HCT116 (cell line): ENCODE measurements at regions not wholly inside any gene's neighbourhood (a gene's known extent, or its start where the extent isn't known, plus 50 kb on each side); places are given as distances from the start of the nearest gene placed in this dataset.

Experiments used
- ATAC-seq: fragments of 200-7000 bp; cut with Tn5 transposase; 2 replicates; pipeline ENCODE4 v1.9.1; 2020; ENCODE audit warnings: mild to moderate bottlenecking, moderate library complexity
- BruUV-seq: library from RNA; stranded (reverse); fragments of 400-500 nt; replicated peaks from 2 replicates; lab custom pipeline; 2021; lab: Mats Ljungman, UMichigan
- CTCF ChIA-PET: fragments of 300-600 bp; sonication (Branson Sonifier 250); formaldehyde crosslinking; loops from one replicate; lab custom pipeline; 2021; ENCODE audit warnings: antibody characterized with exemption; lab: Charles Lee
- POLR2A ChIA-PET: fragments of 300-600, 350-600 bp; sonication (Branson Sonifier 250); formaldehyde crosslinking; loops from one replicate; lab custom pipeline; 2021; ENCODE audit warnings: antibody characterized with exemption; lab: Charles Lee
- RAD21 ChIA-PET, 2 experiments: fragments of 300-600 bp; sonication (Branson Sonifier 250); formaldehyde crosslinking; loops; one replicate each; lab custom pipeline; 2023; ENCODE audit warnings: low total read pairs in 2 of 2; ENCODE audit not compliant: uncharacterized antibody in 2 of 2, unreplicated experiment in 2 of 2, low non-redundant PET in 1 of 2; lab: Charles Lee
- DNase-seq: peaks from one replicate; pipeline ENCODE4 v3.0.0-alpha.2; 2010; ENCODE audit warnings: low read depth, low spot score
- H2AFZ ChIP-seq: fragments of 200-600 bp; shearing (Covaris generic), sonication (generic); 2 replicates; pipeline ENCODE4 v1.6.1; 2017; ENCODE audit warnings: low read depth, mixed run types, mixed read lengths, antibody characterized with exemption, low read length; ENCODE audit not compliant: poor library complexity, severe bottlenecking
- H3K27ac ChIP-seq: 2 replicates; pipeline ENCODE4 v1.5.1; 2012; ENCODE audit warnings: low read depth, low read length
- H3K27me3 ChIP-seq: fragments of 200-600 bp; sonication (generic); 2 replicates; pipeline ENCODE4 v1.6.1; 2016; ENCODE audit warnings: mixed run types, low read length, mixed read lengths; ENCODE audit not compliant: insufficient read depth
- H3K36me3 ChIP-seq, 2 experiments: fragments of 200-500 bp in 1 of 2; fragments of 200-600 bp in 1 of 2; sonication (Bioruptor generic) in 1 of 2; sonication (generic) in 1 of 2; 2 replicates each; pipeline versions ENCODE4 v1.5.1 to v1.6.1; 2014 to 2016; ENCODE audit warnings: low read length in 2 of 2, inconsistent platforms in 1 of 2, mixed read lengths in 1 of 2, mixed run types in 1 of 2; ENCODE audit not compliant: insufficient read depth in 2 of 2, control insufficient read depth in 1 of 2
- H3K4me1 ChIP-seq, 2 experiments: fragments of 200-600 bp in 1 of 2; sonication (generic) in 1 of 2; 2 replicates each; pipeline versions ENCODE4 v1.5.1 to v1.6.1; 2012 to 2017; ENCODE audit warnings: low read length in 2 of 2, inconsistent platforms in 1 of 2, mild to moderate bottlenecking in 1 of 2, mixed read lengths in 1 of 2, mixed run types in 1 of 2, moderate library complexity in 1 of 2; ENCODE audit not compliant: insufficient read depth in 2 of 2, control insufficient read depth in 1 of 2
- H3K4me2 ChIP-seq: fragments of 200-600 bp; sonication (generic); 2 replicates; pipeline ENCODE4 v1.6.1; 2017; ENCODE audit warnings: mixed run types, low read length, mixed read lengths
- H3K4me3 ChIP-seq, 2 experiments: fragments of 200-600 bp in 1 of 2; sonication (generic) in 1 of 2; replicated peaks in 1 of 2; 2 replicates each; pipeline ENCODE4 v1.5.1; 2011 to 2016; ENCODE audit warnings: low read length in 2 of 2, control low read depth in 1 of 2, low read depth in 1 of 2, mild to moderate bottlenecking in 1 of 2, mixed read lengths in 1 of 2, mixed run types in 1 of 2
- H3K79me2 ChIP-seq: fragments of 200-600 bp; sonication (generic); 2 replicates; pipeline ENCODE4 v1.6.1; 2017; ENCODE audit warnings: mild to moderate bottlenecking, mixed run types, low read length, moderate library complexity, mixed read lengths; ENCODE audit not compliant: insufficient read depth
- H3K9ac ChIP-seq: fragments of 200-600 bp; sonication (generic); 2 replicates; pipeline ENCODE4 v1.6.1; 2016; ENCODE audit warnings: low read length, mixed read lengths
- H3K9me2 ChIP-seq: fragments of 200-600 bp; sonication (generic), shearing (Covaris generic); 2 replicates; pipeline ENCODE4 v1.6.1; 2017; ENCODE audit warnings: mixed run types, mild to moderate bottlenecking, moderate library complexity; ENCODE audit not compliant: insufficient read depth
- H3K9me3 ChIP-seq, 2 experiments: fragments of 200-500 bp in 1 of 2; fragments of 200-600 bp in 1 of 2; sonication (Bioruptor generic) in 1 of 2; sonication (generic) in 1 of 2; 2 replicates each; pipeline ENCODE4 v1.6.1; 2014 to 2017; ENCODE audit warnings: low read length in 2 of 2, mixed read lengths in 2 of 2, inconsistent platforms in 1 of 2, low read depth in 1 of 2, mild to moderate bottlenecking in 1 of 2, mixed run types in 1 of 2, moderate library complexity in 1 of 2; ENCODE audit not compliant: control insufficient read depth in 1 of 2, insufficient read depth in 1 of 2
- H4K20me1 ChIP-seq: fragments of 200-600 bp; sonication (generic), shearing (Covaris generic); 2 replicates; pipeline ENCODE4 v1.6.1; 2017; ENCODE audit warnings: mixed run types, mild to moderate bottlenecking, moderate library complexity; ENCODE audit not compliant: insufficient read depth
- CTCF ChIP-seq, 3 experiments: fragments of 200-600 bp in 1 of 3; sonication (generic) in 1 of 3; IDR thresholded peaks in 2 of 3; conservative IDR thresholded peaks in 1 of 3; 2 replicates each; pipeline ENCODE4 v1.5.1; 2012 to 2017; ENCODE audit warnings: low read depth in 2 of 3, low read length in 2 of 3, antibody characterized with exemption in 1 of 3, borderline replicate concordance in 1 of 3, control low read depth in 1 of 3, mild to moderate bottlenecking in 1 of 3, mixed read lengths in 1 of 3, mixed run types in 1 of 3, moderate library complexity in 1 of 3; ENCODE audit not compliant: insufficient read depth in 1 of 3
- ELF1 ChIP-seq: IDR thresholded peaks from 2 replicates; pipeline ENCODE4 v1.6.1; 2012; ENCODE audit warnings: low read depth, borderline replicate concordance
- EZH2 ChIP-seq: fragments of 200-600 bp; sonication (generic); IDR thresholded peaks from 2 replicates; pipeline ENCODE4 v1.6.1; 2017; ENCODE audit warnings: antibody characterized with exemption, mixed run types
- POLR2A ChIP-seq: IDR thresholded peaks from 2 replicates; pipeline ENCODE4 v1.7.0; 2011; ENCODE audit warnings: borderline replicate concordance; ENCODE audit not compliant: insufficient read depth, insufficient read length; ENCODE audit errors: extremely low read depth
- REST ChIP-seq: IDR thresholded peaks from 2 replicates; pipeline ENCODE4 v1.6.1; 2012; ENCODE audit warnings: low read depth
- ZBTB33 ChIP-seq: IDR thresholded peaks from 2 replicates; pipeline ENCODE4 v1.6.1; 2011; ENCODE audit warnings: mild to moderate bottlenecking, low read length, moderate library complexity; ENCODE audit not compliant: insufficient replicate concordance; ENCODE audit errors: extremely low read depth
- intact Hi-C: fragments of 100-400 bp; cut with micrococcal nuclease; formaldehyde crosslinking; loops from 2 replicates; pipeline ENCODE4 v1.10.0; 2022

GRCh38 chr2:35297403-35297802 is 1058.2 kb upstream of the CRIM1 start (continued):
- no peak for TF ChIP-seq REST
- no peak for TF ChIP-seq POLR2A
- TF ChIP-seq EZH2, result no peak

- H3K36me3 ChIP-seq, result no peaks in the 10 kb centered on the region
- intact Hi-C loops, result no loop called here
- ChIA-PET POLR2A (no interaction called here), RAD21 (no interaction called here), CTCF (no interaction called here)
- no peak for TF ChIP-seq EZH2
- TF ChIP-seq ELF1, result no peak
- no peak for TF ChIP-seq ZBTB33
- TF ChIP-seq CTCF (IDR thresholded peaks at IDR 0.05 in 2 of 3, conservative IDR thresholded peaks at IDR 0.05 in 1 of 3; ENCODE audit: borderline replicate concordance in 1 of 3, insufficient read depth in 1 of 3, low read depth in 2 of 3, low read length in 2 of 3), result no peak
- H3K4me1 ChIP-seq, result no peaks in the 10 kb centered on the region
- H3K79me2 ChIP-seq, result no peaks in the 10 kb centered on the region
- no peaks in the 10 kb centered on the region for H3K27me3 ChIP-seq
- BruUV-seq, result no TSS peak
- H3K27ac ChIP-seq, result no peak overlapping the region
- peaks cover 8 to 10% of the 10 kb centered on the region in 2 experiments; a peak in 3 of 4 replicates for H3K9me3 ChIP-seq
- no peak overlapping the region for H3K9ac ChIP-seq
- H4K20me1 ChIP-seq, result no peaks in the 10 kb centered on the region
- no peak overlapping the region for H3K4me2 ChIP-seq
- ATAC-seq (no peak), DNase-seq (no peak)
- no peaks in the 10 kb centered on the region for H3K9me2 ChIP-seq
- H2AFZ ChIP-seq, result no peak overlapping the region
- H3K4me3 ChIP-seq, result no peak overlapping the region
Measured at GRCh38 chr2:35294636-35295263, 1060.8 kb upstream of the CRIM1 start.
